ENCODE measurements at regions not wholly inside any gene's neighbourhood (a gene's known extent, or its start where the extent isn't known, plus 50 kb on each side); places are given as distances from the start of the nearest gene placed in this dataset.

DNA sequence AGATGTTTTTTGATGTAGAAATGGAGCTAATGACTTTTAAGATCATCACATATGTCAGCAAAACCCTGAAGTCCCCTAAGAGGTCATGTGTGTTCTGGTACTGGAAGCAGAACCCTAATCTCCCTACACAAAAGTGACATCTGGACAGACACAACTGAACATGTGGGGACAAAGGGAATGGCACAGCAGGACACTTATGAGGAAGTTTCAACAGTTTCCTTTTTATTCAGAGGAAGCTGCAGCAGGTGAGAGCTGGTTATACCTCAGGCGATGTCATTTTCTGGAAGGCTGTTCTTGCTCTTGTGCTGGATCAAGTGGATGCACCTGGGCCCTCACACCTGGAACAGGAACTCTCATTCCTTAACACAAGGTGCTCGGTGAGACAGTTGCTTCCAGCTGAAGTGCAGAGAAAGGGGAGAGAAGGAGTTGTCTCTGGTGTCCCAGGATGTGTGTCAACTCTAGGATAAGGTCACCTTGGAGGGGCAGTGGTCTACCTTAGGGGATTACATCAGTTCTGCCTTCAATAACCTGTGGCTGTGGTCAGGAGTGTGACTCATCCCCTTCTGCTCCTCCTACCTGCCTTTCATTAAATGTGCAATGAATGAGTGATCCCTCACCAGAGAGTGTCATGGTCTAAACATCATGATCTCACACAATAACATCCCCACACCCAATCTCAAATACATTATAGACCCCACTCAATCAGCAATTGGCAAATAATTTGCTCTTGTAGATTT is 463.4 kb downstream of the TMEM121 start:
- H3K4me1 ChIP-seq (ENCODE audit: insufficient read depth): no peaks in the 10 kb centered on the region
- no peak overlapping the region for H3K27ac Mint-ChIP-seq
- H3K27me3 Mint-ChIP-seq (ENCODE audit: insufficient read depth, low read depth, poor library complexity): peaks cover 2% of the 10 kb centered on the region
- H3K36me3 Mint-ChIP-seq (ENCODE audit: low read depth): peaks cover 22% of the 10 kb centered on the region
- TF ChIP-seq ZNF462 (CRISPR knock-in tag; IDR thresholded peaks at IDR 0.05) (no peak), JUNB (IDR thresholded peaks at IDR 0.05; ENCODE audit: unreplicated experiment) (no peak), ZNF331 (CRISPR knock-in tag; IDR thresholded peaks at IDR 0.05; ENCODE audit: low read depth) (no peak), REST (IDR thresholded peaks at IDR 0.05; ENCODE audit: unreplicated experiment) (no peak), ZNF114 (CRISPR knock-in tag; IDR thresholded peaks at IDR 0.05) (no peak), STAT1 (IDR thresholded peaks at IDR 0.05; ENCODE audit: unreplicated experiment) (no peak), EZH2phosphoT487 (IDR thresholded peaks at IDR 0.05; ENCODE audit: unreplicated experiment) (no peak), NANOG (IDR thresholded peaks at IDR 0.05; ENCODE audit: borderline replicate concordance) (no peak), POLR2AphosphoS5 (IDR thresholded peaks at IDR 0.05; ENCODE audit: low read depth) (no peak), CREB1 (CRISPR knock-in tag; IDR thresholded peaks at IDR 0.05; ENCODE audit: low read depth) (no peak), EZH2 (IDR thresholded peaks at IDR 0.05; ENCODE audit: low read depth, unreplicated experiment) (no peak), CTCF (conservative IDR thresholded peaks at IDR 0.05; ENCODE audit: low read depth in 2 of 2) (no peak)
- TF ChIP-seq, protein P1, sequence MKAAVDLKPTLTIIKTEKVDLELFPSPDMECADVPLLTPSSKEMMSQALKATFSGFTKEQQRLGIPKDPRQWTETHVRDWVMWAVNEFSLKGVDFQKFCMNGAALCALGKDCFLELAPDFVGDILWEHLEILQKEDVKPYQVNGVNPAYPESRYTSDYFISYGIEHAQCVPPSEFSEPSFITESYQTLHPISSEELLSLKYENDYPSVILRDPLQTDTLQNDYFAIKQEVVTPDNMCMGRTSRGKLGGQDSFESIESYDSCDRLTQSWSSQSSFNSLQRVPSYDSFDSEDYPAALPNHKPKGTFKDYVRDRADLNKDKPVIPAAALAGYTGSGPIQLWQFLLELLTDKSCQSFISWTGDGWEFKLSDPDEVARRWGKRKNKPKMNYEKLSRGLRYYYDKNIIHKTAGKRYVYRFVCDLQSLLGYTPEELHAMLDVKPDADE (IDR thresholded peaks at IDR 0.05): no peak
- H3K27me3 ChIP-seq (ENCODE audit: insufficient read depth): no peaks in the 10 kb centered on the region
- H2AFZ ChIP-seq: no peak overlapping the region
- no peaks in the 10 kb centered on the region for H3K36me3 ChIP-seq (ENCODE audit: insufficient read depth)
- no peaks in the 10 kb centered on the region for H3K4me1 Mint-ChIP-seq
- no peaks in the 10 kb centered on the region for H4K20me1 ChIP-seq (replicated peaks; ENCODE audit: insufficient read depth)
- no peak overlapping the region for H3K4me3 Mint-ChIP-seq
- no peak overlapping the region for H3K4me2 ChIP-seq
- peaks cover 86% of the 10 kb centered on the region for H3K9me3 Mint-ChIP-seq
- H3F3A ChIP-seq (replicated peaks; ENCODE audit: low read depth): no peaks in the 10 kb centered on the region
- no peak overlapping the region for H3K27ac ChIP-seq (ENCODE audit: low read depth)
- H3K79me2 ChIP-seq (replicated peaks; ENCODE audit: insufficient read depth): no peaks in the 10 kb centered on the region
- ATAC-seq (no peak), DNase-seq (ENCODE audit: low spot score) (no peak)
- H3K4me3 ChIP-seq: no peak overlapping the region
- no peaks in the 10 kb centered on the region for H3K9me2 ChIP-seq (ENCODE audit: insufficient read depth)
